GM23338 (cell line): ENCODE measurements at regions not wholly inside any gene's neighbourhood (a gene's known extent, or its start where the extent isn't known, plus 50 kb on each side); places are given as distances from the start of the nearest gene placed in this dataset.

Experiments
- ATAC-seq: fragments of 200-7000 bp; cut with Tn5 transposase; 3 replicates; pipeline ENCODE4 v1.9.1; 2020
- DNase-seq: peaks from one replicate; pipeline ENCODE4 v3.0.0-alpha.2; 2015; ENCODE audit warnings: low spot score
- H2AFZ ChIP-seq: fragments of 200-600 bp; sonication (generic); 2 replicates; pipeline ENCODE4 v1.8.0; 2016; ENCODE audit warnings: antibody characterized with exemption, mild to moderate bottlenecking, moderate library complexity
- H3F3A ChIP-seq: fragments of 200-600 bp; sonication (generic); replicated peaks from 2 replicates; pipeline ENCODE4 v1.8.0; 2017; ENCODE audit warnings: antibody characterized with exemption, mixed run types, low read depth
- H3K27ac ChIP-seq: fragments of 200-600 bp; sonication (generic); 2 replicates; pipeline ENCODE4 v1.6.1; 2016; ENCODE audit warnings: low read depth
- H3K27me3 ChIP-seq: fragments of 200-600 bp; sonication (generic); 2 replicates; pipeline ENCODE4 v1.8.0; 2016; ENCODE audit warnings: mild to moderate bottlenecking, mixed run types, moderate library complexity; ENCODE audit not compliant: insufficient read depth
- H3K36me3 ChIP-seq: fragments of 200-600 bp; sonication (generic); 2 replicates; pipeline ENCODE4 v1.8.0; 2016; ENCODE audit warnings: mild to moderate bottlenecking; ENCODE audit not compliant: insufficient read depth
- H3K4me1 ChIP-seq: fragments of 200-600 bp; sonication (generic); 2 replicates; pipeline ENCODE4 v1.8.0; 2016; ENCODE audit warnings: mild to moderate bottlenecking, moderate library complexity; ENCODE audit not compliant: insufficient read depth
- H3K4me2 ChIP-seq: fragments of 200-600 bp; sonication (generic); 2 replicates; pipeline ENCODE4 v1.7.1; 2017; ENCODE audit warnings: mixed run types
- H3K4me3 ChIP-seq: fragments of 200-600 bp; sonication (generic); 2 replicates; pipeline ENCODE4 v1.6.1; 2016; ENCODE audit warnings: mixed run types
- H3K79me2 ChIP-seq: fragments of 200-600 bp; sonication (generic); replicated peaks from 2 replicates; pipeline ENCODE4 v1.8.0; 2017; ENCODE audit warnings: mild to moderate bottlenecking; ENCODE audit not compliant: insufficient read depth
- H3K9me2 ChIP-seq: fragments of 200-600 bp; sonication (generic); 2 replicates; pipeline ENCODE4 v1.8.0; 2017; ENCODE audit not compliant: insufficient read depth
- H4K20me1 ChIP-seq: fragments of 200-600 bp; sonication (generic); replicated peaks from 2 replicates; pipeline ENCODE4 v1.8.0; 2017; ENCODE audit warnings: mild to moderate bottlenecking; ENCODE audit not compliant: insufficient read depth
- H3K27ac Mint-ChIP-seq: 2 replicates; pipeline ENCODE4 v1.8.0; 2020; ENCODE audit warnings: inconsistent platforms, mild to moderate bottlenecking, moderate library complexity, mixed read lengths
- H3K27me3 Mint-ChIP-seq: 3 replicates; pipeline ENCODE4 v1.8.0; 2022; ENCODE audit warnings: low read depth, mild to moderate bottlenecking, moderate library complexity, mixed read lengths, inconsistent platforms; ENCODE audit not compliant: insufficient read depth, poor library complexity
- H3K36me3 Mint-ChIP-seq: 3 replicates; pipeline ENCODE4 v1.8.0; 2021; ENCODE audit warnings: low read depth, mild to moderate bottlenecking, inconsistent platforms, moderate library complexity, mixed read lengths
- H3K4me1 Mint-ChIP-seq: 3 replicates; pipeline ENCODE4 v1.8.0; 2020; ENCODE audit warnings: mild to moderate bottlenecking, inconsistent platforms, mixed read lengths
- H3K4me3 Mint-ChIP-seq: 3 replicates; pipeline ENCODE4 v1.8.0; 2021; ENCODE audit warnings: moderate library complexity, mild to moderate bottlenecking, inconsistent platforms, mixed read lengths
- H3K9me3 Mint-ChIP-seq: 3 replicates; pipeline ENCODE4 v1.8.0; 2020; ENCODE audit warnings: moderate library complexity, mild to moderate bottlenecking, inconsistent platforms, mixed read lengths
- CREB1 ChIP-seq: fragments of 250-450 bp; sonication (Bioruptor Pico); IDR thresholded peaks from 2 replicates; pipeline ENCODE4 v1.5.0; 2020; ENCODE audit warnings: low read depth, mild to moderate bottlenecking, moderate library complexity
- CTCF ChIP-seq, 2 experiments: fragments of 200-600 bp in 1 of 2; sonication (generic) in 1 of 2; conservative IDR thresholded peaks; 2 replicates each; pipeline versions ENCODE4 v1.5.1 to v1.6.1; 2016 to 2017; ENCODE audit warnings: antibody characterized with exemption in 2 of 2, low read depth in 2 of 2, mild to moderate bottlenecking in 2 of 2, moderate library complexity in 1 of 2
- EZH2 ChIP-seq: fragments of 200-600 bp; sonication (generic); IDR thresholded peaks from one replicate; pipeline ENCODE4 v1.8.0; 2017; ENCODE audit warnings: antibody characterized with exemption, mild to moderate bottlenecking, low read depth; ENCODE audit not compliant: unreplicated experiment
- EZH2phosphoT487 ChIP-seq: fragments of 200-600 bp; sonication (generic); IDR thresholded peaks from one replicate; pipeline ENCODE4 v1.8.1; 2018; ENCODE audit warnings: antibody characterized with exemption; ENCODE audit not compliant: unreplicated experiment
- NANOG ChIP-seq: IDR thresholded peaks from 2 replicates; pipeline ENCODE4 v1.6.1; 2016; ENCODE audit warnings: antibody characterized with exemption, borderline replicate concordance
- POLR2AphosphoS5 ChIP-seq: IDR thresholded peaks from 2 replicates; pipeline ENCODE4 v1.6.1; 2016; ENCODE audit warnings: antibody characterized with exemption, low read depth
- REST ChIP-seq: IDR thresholded peaks from one replicate; pipeline ENCODE4 v1.6.1; 2018; ENCODE audit warnings: antibody characterized with exemption; ENCODE audit not compliant: unreplicated experiment
- STAT1 ChIP-seq: IDR thresholded peaks from one replicate; pipeline ENCODE4 v1.6.1; 2016; ENCODE audit warnings: antibody characterized with exemption; ENCODE audit not compliant: unreplicated experiment
- ZNF331 ChIP-seq: fragments of 250-450 bp; sonication (Bioruptor Pico); IDR thresholded peaks from 2 replicates; pipeline ENCODE4 v1.5.0; 2020; ENCODE audit warnings: low read depth, mild to moderate bottlenecking, moderate library complexity
- TF ChIP-seq, protein P1 (sequence below): fragments of 250-450 bp; sonication (Bioruptor Pico); IDR thresholded peaks from 2 replicates; pipeline ENCODE4 v1.5.0; 2020; ENCODE audit warnings: mild to moderate bottlenecking, moderate library complexity
- TF ChIP-seq, protein P2 (sequence below): IDR thresholded peaks from 2 replicates; pipeline ENCODE4 v1.6.1; 2016; ENCODE audit warnings: antibody characterized with exemption

DNA sequence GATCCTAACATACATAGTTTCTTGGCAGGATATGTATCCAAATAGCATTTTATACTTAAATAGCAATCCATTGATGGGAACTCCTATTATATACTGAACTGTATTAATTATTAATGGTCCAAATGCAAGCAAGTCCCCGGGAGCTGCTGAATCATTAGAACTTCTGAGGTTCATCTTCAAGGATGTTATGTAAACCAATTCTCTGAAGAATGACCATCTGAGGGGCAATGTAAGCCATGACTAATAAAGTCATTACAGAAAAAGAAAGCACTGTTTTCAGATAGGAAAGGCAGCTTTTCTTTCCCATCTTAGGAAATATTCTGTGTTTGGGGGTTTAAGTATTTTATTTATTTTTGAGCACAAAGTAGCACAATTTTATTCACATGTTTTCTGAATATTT lies 166.1 kb upstream of the SLC16A7 start (continued):
- TF ChIP-seq, protein P1, sequence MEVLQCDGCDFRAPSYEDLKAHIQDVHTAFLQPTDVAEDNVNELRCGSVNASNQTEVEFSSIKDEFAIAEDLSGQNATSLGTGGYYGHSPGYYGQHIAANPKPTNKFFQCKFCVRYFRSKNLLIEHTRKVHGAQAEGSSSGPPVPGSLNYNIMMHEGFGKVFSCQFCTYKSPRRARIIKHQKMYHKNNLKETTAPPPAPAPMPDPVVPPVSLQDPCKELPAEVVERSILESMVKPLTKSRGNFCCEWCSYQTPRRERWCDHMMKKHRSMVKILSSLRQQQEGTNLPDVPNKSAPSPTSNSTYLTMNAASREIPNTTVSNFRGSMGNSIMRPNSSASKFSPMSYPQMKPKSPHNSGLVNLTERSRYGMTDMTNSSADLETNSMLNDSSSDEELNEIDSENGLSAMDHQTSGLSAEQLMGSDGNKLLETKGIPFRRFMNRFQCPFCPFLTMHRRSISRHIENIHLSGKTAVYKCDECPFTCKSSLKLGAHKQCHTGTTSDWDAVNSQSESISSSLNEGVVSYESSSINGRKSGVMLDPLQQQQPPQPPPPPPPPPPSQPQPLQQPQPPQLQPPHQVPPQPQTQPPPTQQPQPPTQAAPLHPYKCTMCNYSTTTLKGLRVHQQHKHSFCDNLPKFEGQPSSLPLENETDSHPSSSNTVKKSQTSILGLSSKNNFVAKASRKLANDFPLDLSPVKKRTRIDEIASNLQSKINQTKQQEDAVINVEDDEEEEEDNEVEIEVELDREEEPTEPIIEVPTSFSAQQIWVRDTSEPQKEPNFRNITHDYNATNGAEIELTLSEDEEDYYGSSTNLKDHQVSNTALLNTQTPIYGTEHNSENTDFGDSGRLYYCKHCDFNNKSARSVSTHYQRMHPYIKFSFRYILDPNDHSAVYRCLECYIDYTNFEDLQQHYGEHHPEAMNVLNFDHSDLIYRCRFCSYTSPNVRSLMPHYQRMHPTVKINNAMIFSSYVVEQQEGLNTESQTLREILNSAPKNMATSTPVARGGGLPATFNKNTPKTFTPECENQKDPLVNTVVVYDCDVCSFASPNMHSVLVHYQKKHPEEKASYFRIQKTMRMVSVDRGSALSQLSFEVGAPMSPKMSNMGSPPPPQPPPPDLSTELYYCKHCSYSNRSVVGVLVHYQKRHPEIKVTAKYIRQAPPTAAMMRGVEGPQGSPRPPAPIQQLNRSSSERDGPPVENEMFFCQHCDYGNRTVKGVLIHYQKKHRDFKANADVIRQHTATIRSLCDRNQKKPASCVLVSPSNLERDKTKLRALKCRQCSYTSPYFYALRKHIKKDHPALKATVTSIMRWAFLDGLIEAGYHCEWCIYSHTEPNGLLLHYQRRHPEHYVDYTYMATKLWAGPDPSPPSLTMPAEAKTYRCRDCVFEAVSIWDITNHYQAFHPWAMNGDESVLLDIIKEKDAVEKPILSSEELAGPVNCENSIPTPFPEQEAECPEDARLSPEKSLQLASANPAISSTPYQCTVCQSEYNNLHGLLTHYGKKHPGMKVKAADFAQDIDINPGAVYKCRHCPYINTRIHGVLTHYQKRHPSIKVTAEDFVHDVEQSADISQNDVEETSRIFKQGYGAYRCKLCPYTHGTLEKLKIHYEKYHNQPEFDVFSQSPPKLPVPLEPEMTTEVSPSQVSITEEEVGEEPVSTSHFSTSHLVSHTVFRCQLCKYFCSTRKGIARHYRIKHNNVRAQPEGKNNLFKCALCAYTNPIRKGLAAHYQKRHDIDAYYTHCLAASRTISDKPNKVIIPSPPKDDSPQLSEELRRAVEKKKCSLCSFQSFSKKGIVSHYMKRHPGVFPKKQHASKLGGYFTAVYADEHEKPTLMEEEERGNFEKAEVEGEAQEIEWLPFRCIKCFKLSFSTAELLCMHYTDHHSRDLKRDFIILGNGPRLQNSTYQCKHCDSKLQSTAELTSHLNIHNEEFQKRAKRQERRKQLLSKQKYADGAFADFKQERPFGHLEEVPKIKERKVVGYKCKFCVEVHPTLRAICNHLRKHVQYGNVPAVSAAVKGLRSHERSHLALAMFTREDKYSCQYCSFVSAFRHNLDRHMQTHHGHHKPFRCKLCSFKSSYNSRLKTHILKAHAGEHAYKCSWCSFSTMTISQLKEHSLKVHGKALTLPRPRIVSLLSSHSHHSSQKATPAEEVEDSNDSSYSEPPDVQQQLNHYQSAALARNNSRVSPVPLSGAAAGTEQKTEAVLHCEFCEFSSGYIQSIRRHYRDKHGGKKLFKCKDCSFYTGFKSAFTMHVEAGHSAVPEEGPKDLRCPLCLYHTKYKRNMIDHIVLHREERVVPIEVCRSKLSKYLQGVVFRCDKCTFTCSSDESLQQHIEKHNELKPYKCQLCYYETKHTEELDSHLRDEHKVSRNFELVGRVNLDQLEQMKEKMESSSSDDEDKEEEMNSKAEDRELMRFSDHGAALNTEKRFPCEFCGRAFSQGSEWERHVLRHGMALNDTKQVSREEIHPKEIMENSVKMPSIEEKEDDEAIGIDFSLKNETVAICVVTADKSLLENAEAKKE = no peak
- TF ChIP-seq NANOG = no peak
- TF ChIP-seq ZNF331 = no peak
- TF ChIP-seq, protein P2, sequence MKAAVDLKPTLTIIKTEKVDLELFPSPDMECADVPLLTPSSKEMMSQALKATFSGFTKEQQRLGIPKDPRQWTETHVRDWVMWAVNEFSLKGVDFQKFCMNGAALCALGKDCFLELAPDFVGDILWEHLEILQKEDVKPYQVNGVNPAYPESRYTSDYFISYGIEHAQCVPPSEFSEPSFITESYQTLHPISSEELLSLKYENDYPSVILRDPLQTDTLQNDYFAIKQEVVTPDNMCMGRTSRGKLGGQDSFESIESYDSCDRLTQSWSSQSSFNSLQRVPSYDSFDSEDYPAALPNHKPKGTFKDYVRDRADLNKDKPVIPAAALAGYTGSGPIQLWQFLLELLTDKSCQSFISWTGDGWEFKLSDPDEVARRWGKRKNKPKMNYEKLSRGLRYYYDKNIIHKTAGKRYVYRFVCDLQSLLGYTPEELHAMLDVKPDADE = no peak
- TF ChIP-seq CREB1 (CRISPR knock-in tag) = no peak
- no peak for TF ChIP-seq POLR2AphosphoS5
- TF ChIP-seq STAT1 = no peak
- no peak for TF ChIP-seq EZH2phosphoT487

GRCh38 chr12:59425798-59426197 lies 170.0 kb upstream of the SLC16A7 start:
- Mint-ChIP-seq H3K27ac (no peak overlapping the region), H3K27me3 (no peaks in the 10 kb centered on the region), H3K9me3 (no peaks in the 10 kb centered on the region), H3K4me3 (no peak overlapping the region), H3K4me1 (peaks cover 5% of the 10 kb centered on the region; the same call in 2 of the 3 replicates), H3K36me3 (no peaks in the 10 kb centered on the region)
- H3K27ac ChIP-seq = no peak overlapping the region
- no peaks in the 10 kb centered on the region for H3K79me2 ChIP-seq
- H3K9me2 ChIP-seq = no peaks in the 10 kb centered on the region
- no peaks in the 10 kb centered on the region for H3K27me3 ChIP-seq
- no peak for DNase-seq
- no peaks in the 10 kb centered on the region for H4K20me1 ChIP-seq
- no peaks in the 10 kb centered on the region for H3K36me3 ChIP-seq
- no peak for TF ChIP-seq REST
- TF ChIP-seq ZNF331 = no peak
- no peak for TF ChIP-seq CTCF (conservative IDR thresholded peaks at IDR 0.05; ENCODE audit: low read depth in 2 of 2)
- no peak for TF ChIP-seq EZH2
- H3F3A ChIP-seq = no peaks in the 10 kb centered on the region
- no peak overlapping the region for H3K4me3 ChIP-seq
- no peak for ATAC-seq
- H3K4me1 ChIP-seq = no peaks in the 10 kb centered on the region
- H3K4me2 ChIP-seq = no peak overlapping the region
- no peak overlapping the region for H2AFZ ChIP-seq
